ENCODE measurements at regions not wholly inside any gene's neighbourhood (a gene's known extent, or its start where the extent isn't known, plus 50 kb on each side); places are given as distances from the start of the nearest gene placed in this dataset.

- ChIA-PET POLR2A (ENCODE audit: unreplicated experiment) (no interaction called here), CTCF (no interaction called here)
- Histone ChIP-seq H3K4ac (ENCODE audit: low read depth, low read length) (no peak overlapping the region), H3K9ac (ENCODE audit: low read depth, low read length) (no peak overlapping the region), H3K9me1 (ENCODE audit: insufficient read depth, low read length) (no peaks in the 10 kb centered on the region), H4K5ac (ENCODE audit: low read depth, low read length) (no peak overlapping the region), H3K4me1 (ENCODE audit: control insufficient read depth, insufficient read depth, low read length) (no peaks in the 10 kb centered on the region), H3K23ac (ENCODE audit: low read depth, low read length) (no peak overlapping the region), H4K20me1 (ENCODE audit: insufficient read depth, low read length) (no peaks in the 10 kb centered on the region), H2BK120ac (ENCODE audit: low read depth, low read length) (no peak overlapping the region), H3K27me3 (ENCODE audit: control insufficient read depth, insufficient read depth, low read length) (no peaks in the 10 kb centered on the region), H2BK20ac (ENCODE audit: low read depth, low read length) (no peak overlapping the region), H3K36me3 (ENCODE audit: control insufficient read depth, insufficient read depth, low read length) (no peaks in the 10 kb centered on the region), H3K9me3 (ENCODE audit: control insufficient read depth, insufficient read depth, low read length) (peaks cover 4% of the 10 kb centered on the region), H3K56ac (ENCODE audit: extremely low read depth, insufficient read depth, low read length) (no peak overlapping the region), H2BK15ac (ENCODE audit: low read depth, low read length) (no peak overlapping the region), H3K14ac (replicated peaks; ENCODE audit: low read depth, low read length) (no peak overlapping the region), H2BK5ac (ENCODE audit: low read depth, low read length, poor library complexity, severe bottlenecking) (no peak overlapping the region), H2AK5ac (ENCODE audit: low read depth, low read length) (no peak overlapping the region), H3K4me2 (ENCODE audit: low read depth, low read length) (no peak overlapping the region), H2AK9ac (replicated peaks; ENCODE audit: low read depth, low read length, poor library complexity) (no peak overlapping the region), H4K8ac (ENCODE audit: low read depth in 2 of 2, low read length in 2 of 2) (no peak overlapping the region), H2AFZ (replicated peaks; ENCODE audit: low read length, poor library complexity) (no peak overlapping the region), H3K18ac (ENCODE audit: low read depth, low read length) (no peak overlapping the region), H3K27ac (ENCODE audit: insufficient read depth, low read length) (no peak overlapping the region), H3K79me1 (ENCODE audit: low read depth in 1 of 2, low read length in 2 of 2) (no peaks in the 10 kb centered on the region), H4K91ac (ENCODE audit: insufficient read depth, low read depth, low read length) (no peak overlapping the region), H3K4me3 (ENCODE audit: insufficient read depth, low read depth, low read length) (no peak overlapping the region)
- no TSS peak for BruUV-seq (replicated peaks)
- ATAC-seq (ENCODE audit: low read depth) (no peak), DNase-seq (no peak)
- TF ChIP-seq RFX5 (IDR thresholded peaks at IDR 0.05; ENCODE audit: low read depth, low read length), result no peak
- no peak for TF ChIP-seq CEBPB (IDR thresholded peaks at IDR 0.05; ENCODE audit: low read depth, low read length)
- TF ChIP-seq MAFK (IDR thresholded peaks at IDR 0.05; ENCODE audit: low read depth, low read length), result no peak
- TF ChIP-seq CHD1 (IDR thresholded peaks at IDR 0.05; ENCODE audit: low read depth, low read length), result no peak
- dilution Hi-C loops (cut with HindIII; ENCODE audit: low sequenced_read_pairs, unreplicated experiment), result no loop called here
- intact Hi-C loops (cut with micrococcal nuclease), result no loop called here
- WGBS, 2 experiments (ENCODE audit: extremely low coverage in 2 of 2, insufficient read length in 1 of 2), result 20% methylated on average over 1 of the region's 7 CpGs; no CpG with 5 or more reads in 1 of the 2 experiments
- in situ Hi-C loops (cut with MboI; ENCODE audit: low sequenced_read_pairs), result no loop called here
These were observed 2131.7 kb downstream of the MRPL39 start for GRCh38 chr21:23475281-23476219.

All from IMR-90 (cell line).